Hindlimb muscle (tissue), 1 donor: ENCODE measurements at regions not wholly inside any gene's neighbourhood (a gene's known extent, or its start where the extent isn't known, plus 50 kb on each side); places are given as distances from the start of the nearest gene placed in this dataset.
A peak's percentile ranks its signal among the peaks of the same experiment; 100 is the strongest.

Experiments
- DNase-seq: peaks from one replicate; pipeline ENCODE4 v3.0.0-alpha.2; 2013

DNA sequence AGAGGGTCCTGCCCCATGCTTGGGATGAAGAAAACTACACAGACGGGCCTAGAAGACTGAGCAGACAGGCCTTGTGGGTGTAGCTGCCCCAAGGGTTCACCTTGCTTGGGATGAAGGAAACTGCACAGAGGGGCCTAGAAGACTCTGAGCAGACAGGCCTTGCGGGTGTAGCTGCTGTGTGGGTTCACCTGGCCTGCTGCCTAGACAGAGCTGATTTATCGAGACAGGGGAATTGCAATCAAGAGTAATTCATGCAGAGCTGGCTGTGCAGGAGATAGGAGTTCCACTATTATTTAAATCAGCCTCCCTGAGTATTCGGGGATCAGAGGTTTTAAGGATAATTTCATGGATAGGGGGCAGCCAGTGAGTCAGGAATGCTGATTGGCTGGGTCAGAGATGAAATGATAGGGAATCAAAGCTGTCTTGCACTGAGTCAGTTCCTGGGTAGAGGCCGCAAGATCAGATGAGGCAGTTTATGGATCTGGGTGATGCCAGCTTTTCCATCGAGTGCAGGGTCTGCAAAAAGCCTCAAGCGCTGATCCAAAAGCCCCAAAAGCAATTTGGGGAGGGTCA is 341.4 kb downstream of the GALR1 start:
- DNase-seq, result no peak

- no peak for DNase-seq
These were observed 348.1 kb downstream of the GALR1 start for GRCh38 chr18:77597726-77598125.

- no peak for DNase-seq
These were observed 351.0 kb downstream of the GALR1 start for GRCh38 chr18:77600674-77601073.

DNA sequence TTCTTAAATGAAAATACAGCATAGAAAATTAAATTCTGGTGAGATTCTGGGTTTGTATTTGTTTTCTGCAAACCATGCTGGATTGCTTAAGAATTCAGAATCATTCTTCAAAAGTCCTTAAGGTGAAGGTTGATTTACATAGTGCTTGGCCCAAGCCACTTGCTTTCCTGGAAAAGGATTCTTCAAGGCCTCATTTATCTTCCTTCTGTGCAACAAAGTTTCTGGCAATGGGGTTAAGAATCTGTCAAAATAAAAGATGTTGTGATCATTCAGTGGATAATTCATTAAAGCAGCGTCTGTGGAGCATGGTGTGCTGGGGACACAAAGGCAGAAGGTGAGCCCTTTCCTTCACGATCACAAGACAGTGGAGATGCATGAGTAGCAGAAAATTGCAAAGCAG is 351.9 kb downstream of the GALR1 start:
- DNase-seq, result no peak

DNA sequence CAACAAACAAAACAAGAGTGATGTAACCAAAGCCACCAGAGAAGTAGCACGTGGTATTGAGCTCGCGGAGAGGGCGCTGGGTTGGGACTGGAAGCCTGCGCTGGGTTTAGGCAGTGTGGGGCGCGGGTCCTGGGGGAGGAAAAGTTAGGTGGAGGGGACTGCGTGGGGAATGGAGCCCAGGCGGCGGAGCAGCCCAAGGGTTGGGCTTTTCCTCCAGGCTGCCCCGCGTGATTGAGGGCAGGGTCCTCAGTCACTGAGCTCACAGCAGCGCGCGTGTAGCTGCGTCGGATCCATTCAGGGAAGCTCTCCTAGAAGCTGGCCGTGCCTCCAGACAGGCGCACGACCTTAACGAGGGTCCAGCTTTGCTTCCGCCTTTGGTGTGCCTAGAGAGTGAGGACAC is 357.4 kb downstream of the GALR1 start:
- DNase-seq, result no peak

GRCh38 chr18:77608807-77609206 is 359.2 kb downstream of the GALR1 start:
- DNase-seq, result no peak

DNA sequence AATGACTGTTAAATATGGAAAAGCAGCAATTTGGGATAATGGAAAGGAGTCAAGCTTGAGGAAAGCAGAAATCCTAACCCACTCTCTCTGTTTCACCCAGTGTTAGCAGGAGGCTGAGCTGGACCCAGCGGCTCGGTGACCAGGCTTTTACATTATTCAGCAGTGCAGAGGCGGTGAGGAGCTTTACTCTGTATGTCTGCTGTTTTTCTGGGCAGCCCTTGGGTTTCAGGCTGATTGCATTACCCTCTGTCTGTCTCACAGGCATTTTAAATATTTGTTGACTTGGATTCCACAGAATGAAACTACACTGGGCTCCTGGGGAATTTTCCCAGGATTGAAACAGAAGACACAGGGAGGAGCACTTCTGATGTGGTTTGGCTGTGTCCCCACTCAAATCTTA is 368.0 kb downstream of the GALR1 start:
- DNase-seq, result no peak

DNA sequence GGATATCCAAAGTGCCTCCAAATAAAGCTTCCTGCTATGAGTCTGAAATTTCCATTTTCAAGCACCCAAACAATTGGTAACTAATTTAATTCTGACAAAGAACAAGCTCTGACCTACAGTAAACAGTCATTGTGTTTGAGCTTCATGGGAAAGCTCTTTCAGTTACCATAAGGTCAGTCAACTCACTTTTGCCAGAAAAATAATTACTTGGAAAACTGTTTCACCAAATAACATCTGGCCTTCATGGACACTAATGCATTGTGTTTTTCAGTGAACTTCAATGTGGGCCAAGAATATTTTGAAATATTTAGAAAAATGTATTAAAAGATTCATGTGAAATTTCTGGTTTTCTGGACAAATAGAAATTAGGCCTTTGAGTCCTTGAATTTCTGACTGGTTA is 369.9 kb downstream of the GALR1 start:
- DNase-seq, result no peak

- DNase-seq, result no peak
These were observed 372.5 kb downstream of the GALR1 start for GRCh38 chr18:77622009-77622692.

GRCh38 chr18:77632758-77633157 is 383.1 kb downstream of the GALR1 start:
- DNase-seq, result no peak

- DNase-seq, result no peak
These were observed 384.8 kb downstream of the GALR1 start for GRCh38 chr18:77634494-77634893.

DNA sequence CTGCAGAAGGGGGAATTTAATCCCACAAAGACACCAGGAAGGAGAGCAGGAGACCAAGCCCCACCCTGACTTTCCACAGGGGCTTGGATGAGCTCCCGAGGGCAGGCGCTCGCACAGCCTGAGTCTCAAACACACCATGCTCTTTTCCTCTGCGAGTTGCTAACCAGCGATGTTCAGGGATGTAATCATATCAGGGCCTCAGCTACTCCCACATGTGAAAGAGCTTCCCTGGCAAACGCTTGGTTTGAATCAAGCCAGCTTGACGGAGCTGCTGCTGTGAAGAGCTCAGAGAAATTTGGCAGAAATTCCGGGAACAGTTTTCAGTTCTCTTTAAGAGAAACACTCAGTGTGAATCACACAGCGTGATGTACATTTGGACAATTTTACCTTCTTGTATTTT is 385.8 kb downstream of the GALR1 start:
- peak; percentile 84 for DNase-seq

GRCh38 chr18:77635858-77636257 is 386.2 kb downstream of the GALR1 start:
- DNase-seq, result no peak

DNA sequence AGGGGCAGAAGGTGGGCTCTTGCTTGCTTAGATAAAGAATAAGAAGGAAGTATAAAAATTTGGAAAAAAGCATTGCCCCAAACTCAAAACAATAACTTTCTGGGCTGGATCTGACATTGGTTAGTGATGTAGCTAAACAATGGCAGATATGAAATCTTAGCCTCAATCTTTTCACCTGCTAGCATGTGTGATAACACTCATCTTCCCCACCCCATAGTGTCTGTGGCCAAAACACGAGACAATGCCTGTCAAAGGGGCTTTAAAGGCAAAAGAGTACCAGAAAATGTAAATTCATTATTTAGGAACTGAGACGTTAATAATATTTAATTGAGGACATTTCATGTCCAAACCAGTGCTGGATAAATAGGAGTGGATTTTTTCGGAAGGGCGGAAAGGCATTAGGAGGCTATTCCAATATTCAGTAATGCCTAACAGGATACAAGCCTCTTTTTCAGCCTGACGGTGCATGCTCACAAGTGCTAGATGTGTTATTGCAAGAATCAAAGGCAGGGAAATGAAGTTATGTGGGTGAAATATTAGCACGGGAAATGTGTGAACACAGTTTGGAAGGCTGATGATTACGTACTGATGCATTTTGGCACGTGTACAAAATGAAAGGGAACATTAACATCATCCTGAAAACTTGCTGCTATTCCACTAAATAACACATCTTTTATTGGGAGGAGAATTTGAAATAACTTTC is 395.7 kb downstream of the GALR1 start:
- no peak for DNase-seq

GRCh38 chr18:77647472-77647871 is 397.8 kb downstream of the GALR1 start:
- no peak for DNase-seq

- no peak for DNase-seq
These were observed 398.8 kb downstream of the GALR1 start for GRCh38 chr18:77648411-77648810.

GRCh38 chr18:77650799-77651385 is 401.2 kb downstream of the GALR1 start:
- peak; percentile 72 for DNase-seq

DNA sequence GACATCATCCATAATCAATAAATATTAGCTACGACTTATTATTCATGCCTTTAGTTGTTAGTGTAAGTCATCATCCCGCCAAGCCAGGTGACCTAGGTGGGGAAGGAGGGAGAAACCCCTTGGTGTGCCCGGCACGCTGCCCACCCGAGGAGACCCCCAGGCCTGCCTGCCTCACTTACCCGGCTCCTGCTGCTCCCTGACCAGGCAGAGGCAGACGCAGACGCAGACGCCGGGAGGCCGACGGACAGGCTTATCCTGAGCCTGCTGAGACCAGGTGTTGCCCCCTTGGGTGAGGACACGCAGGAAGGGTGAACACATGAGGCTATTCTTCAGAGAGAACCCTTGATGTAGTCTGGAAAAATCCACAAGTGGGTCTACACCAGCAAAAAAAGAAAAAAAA is 401.8 kb downstream of the GALR1 start:
- DNase-seq, result no peak

DNA sequence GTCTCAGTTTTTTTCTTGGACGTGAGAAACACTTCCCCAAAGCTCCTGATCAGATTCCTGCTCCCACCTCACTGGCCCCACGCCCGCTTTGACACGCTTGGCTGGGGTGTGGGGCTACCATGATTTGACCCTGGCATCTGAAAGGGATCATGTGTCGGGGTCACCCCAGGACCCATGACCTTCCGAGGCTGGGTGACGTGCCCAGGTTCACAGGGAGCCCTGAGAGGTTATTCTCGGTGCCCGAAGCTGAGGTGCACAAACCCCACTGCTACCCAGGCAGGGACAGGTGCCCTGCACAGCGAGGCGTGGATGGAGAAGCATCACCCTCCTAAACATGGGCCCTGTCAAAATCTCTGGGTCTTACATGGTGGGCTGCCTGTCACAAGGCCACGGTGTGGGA is 404.1 kb downstream of the GALR1 start:
- DNase-seq, result no peak

GRCh38 chr18:77654302-77654701 is 404.7 kb downstream of the GALR1 start:
- DNase-seq, result no peak

GRCh38 chr18:77657651-77658298 is 408.1 kb downstream of the GALR1 start:
- no peak for DNase-seq

- DNase-seq, result no peak
These were observed 408.6 kb downstream of the GALR1 start for GRCh38 chr18:77658299-77658662.

GRCh38 chr18:77658751-77659448 is 409.3 kb downstream of the GALR1 start:
- no peak for DNase-seq
